ENCODE measurements at regions not wholly inside any gene's neighbourhood (a gene's known extent, or its start where the extent isn't known, plus 50 kb on each side); places are given as distances from the start of the nearest gene placed in this dataset.

- no peaks in the 10 kb centered on the region for H3F3A ChIP-seq (ENCODE audit: insufficient read depth, low read length, poor library complexity, severe bottlenecking)
- no peak overlapping the region for H2AFZ ChIP-seq (ENCODE audit: low read depth, low read length)
- TF ChIP-seq CTCF (IDR thresholded peaks at IDR 0.05; ENCODE audit: poor library complexity, severe bottlenecking) (no peak), EZH2 (IDR thresholded peaks at IDR 0.05; ENCODE audit: borderline replicate concordance, insufficient read depth, low read length, poor library complexity, severe bottlenecking) (no peak), MXI1 (conservative IDR thresholded peaks at IDR 0.05; ENCODE audit: poor library complexity, severe bottlenecking) (no peak), REST (IDR thresholded peaks at IDR 0.05; ENCODE audit: borderline replicate concordance) (no peak), SMC3 (conservative IDR thresholded peaks at IDR 0.05; ENCODE audit: poor library complexity) (no peak)
- no peak overlapping the region for H3K9ac ChIP-seq (ENCODE audit: low read length)
- H3K9me3 ChIP-seq (ENCODE audit: low read length) = no peaks in the 10 kb centered on the region
- no peaks in the 10 kb centered on the region for H3K27me3 ChIP-seq (ENCODE audit: insufficient read depth, low read depth, low read length)
- no peak overlapping the region for H3K4me3 ChIP-seq (ENCODE audit: low read length)
- H3K79me2 ChIP-seq (replicated peaks; ENCODE audit: insufficient read depth, low read length) = no peaks in the 10 kb centered on the region
- H3K9me2 ChIP-seq (ENCODE audit: insufficient read depth, low read length) = no peaks in the 10 kb centered on the region
- no peaks in the 10 kb centered on the region for H3K36me3 ChIP-seq (ENCODE audit: insufficient read depth, low read length)
- H3K4me2 ChIP-seq (ENCODE audit: low read length) = no peak overlapping the region
- H4K20me1 ChIP-seq (ENCODE audit: insufficient read depth) = no peaks in the 10 kb centered on the region
- no peak overlapping the region for H3K27ac ChIP-seq (ENCODE audit: low read length)
These were observed 738.8 kb downstream of the PTPRU start for GRCh38 chr1:29975036-29975694.

GRCh38 chr1:29974316-29974724 lies 738.0 kb downstream of the PTPRU start:
- H3K36me3 ChIP-seq (ENCODE audit: insufficient read depth, low read length) = no peaks in the 10 kb centered on the region
- no peaks in the 10 kb centered on the region for H3K9me3 ChIP-seq (ENCODE audit: low read length)
- H4K20me1 ChIP-seq (ENCODE audit: insufficient read depth) = no peaks in the 10 kb centered on the region
- no peak overlapping the region for H3K27ac ChIP-seq (ENCODE audit: low read length)
- no peaks in the 10 kb centered on the region for H3K9me2 ChIP-seq (ENCODE audit: insufficient read depth, low read length)
- H3K27me3 ChIP-seq (ENCODE audit: insufficient read depth, low read depth, low read length) = no peaks in the 10 kb centered on the region
- no peaks in the 10 kb centered on the region for H3K79me2 ChIP-seq (replicated peaks; ENCODE audit: insufficient read depth, low read length)
- no peak overlapping the region for H2AFZ ChIP-seq (ENCODE audit: low read depth, low read length)
- TF ChIP-seq RAD21 (conservative IDR thresholded peaks at IDR 0.05) (no peak), EZH2 (IDR thresholded peaks at IDR 0.05; ENCODE audit: borderline replicate concordance, insufficient read depth, low read length, poor library complexity, severe bottlenecking) (no peak), EP300 (conservative IDR thresholded peaks at IDR 0.05; ENCODE audit: poor library complexity, severe bottlenecking) (no peak)
- H3K4me2 ChIP-seq (ENCODE audit: low read length) = no peak overlapping the region
- H3K9ac ChIP-seq (ENCODE audit: low read length) = no peak overlapping the region
- no peak overlapping the region for H3K4me3 ChIP-seq (ENCODE audit: low read length)
- no peaks in the 10 kb centered on the region for H3F3A ChIP-seq (ENCODE audit: insufficient read depth, low read length, poor library complexity, severe bottlenecking)

- Histone ChIP-seq H3F3A (ENCODE audit: insufficient read depth, low read length, poor library complexity, severe bottlenecking) (no peaks in the 10 kb centered on the region), H4K20me1 (ENCODE audit: insufficient read depth) (no peaks in the 10 kb centered on the region), H3K27me3 (ENCODE audit: insufficient read depth, low read depth, low read length) (no peaks in the 10 kb centered on the region), H3K9me2 (ENCODE audit: insufficient read depth, low read length) (no peaks in the 10 kb centered on the region), H2AFZ (ENCODE audit: low read depth, low read length) (no peak overlapping the region), H3K36me3 (ENCODE audit: insufficient read depth, low read length) (no peaks in the 10 kb centered on the region), H3K4me2 (ENCODE audit: low read length) (no peak overlapping the region), H3K4me3 (ENCODE audit: low read length) (no peak overlapping the region), H3K79me2 (replicated peaks; ENCODE audit: insufficient read depth, low read length) (no peaks in the 10 kb centered on the region), H3K9me3 (ENCODE audit: low read length) (no peaks in the 10 kb centered on the region), H3K9ac (ENCODE audit: low read length) (no peak overlapping the region), H3K27ac (ENCODE audit: low read length) (no peak overlapping the region)
- TF ChIP-seq POLR2AphosphoS5 (IDR thresholded peaks at IDR 0.05) (no peak), EP300 (conservative IDR thresholded peaks at IDR 0.05; ENCODE audit: poor library complexity, severe bottlenecking) (no peak), TAF1 (IDR thresholded peaks at IDR 0.05; ENCODE audit: low read depth) (no peak), RAD21 (conservative IDR thresholded peaks at IDR 0.05) (no peak), EZH2 (IDR thresholded peaks at IDR 0.05; ENCODE audit: borderline replicate concordance, insufficient read depth, low read length, poor library complexity, severe bottlenecking) (no peak), REST (IDR thresholded peaks at IDR 0.05; ENCODE audit: borderline replicate concordance) (no peak), SMC3 (conservative IDR thresholded peaks at IDR 0.05; ENCODE audit: poor library complexity) (no peak), MXI1 (conservative IDR thresholded peaks at IDR 0.05; ENCODE audit: poor library complexity, severe bottlenecking) (no peak)
These were observed 737.1 kb downstream of the PTPRU start for GRCh38 chr1:29973406-29973805.

Data from neural cell (in vitro differentiated cells).